GM21529 (cell line): ENCODE measurements at regions not wholly inside any gene's neighbourhood (a gene's known extent, or its start where the extent isn't known, plus 50 kb on each side); places are given as distances from the start of the nearest gene placed in this dataset.
"Not testable (repeated sequence)": the region's sequence is repeated elsewhere in the genome, so short reads cannot be mapped to it uniquely, and the experiment has no call there.

ENCODE experiments used
- ATAC-seq: cut with Tn5 transposase; IDR thresholded peaks from one replicate; pipeline ENCODE4 v1.9.1; 2021; ENCODE audit not compliant: unreplicated experiment

DNA sequence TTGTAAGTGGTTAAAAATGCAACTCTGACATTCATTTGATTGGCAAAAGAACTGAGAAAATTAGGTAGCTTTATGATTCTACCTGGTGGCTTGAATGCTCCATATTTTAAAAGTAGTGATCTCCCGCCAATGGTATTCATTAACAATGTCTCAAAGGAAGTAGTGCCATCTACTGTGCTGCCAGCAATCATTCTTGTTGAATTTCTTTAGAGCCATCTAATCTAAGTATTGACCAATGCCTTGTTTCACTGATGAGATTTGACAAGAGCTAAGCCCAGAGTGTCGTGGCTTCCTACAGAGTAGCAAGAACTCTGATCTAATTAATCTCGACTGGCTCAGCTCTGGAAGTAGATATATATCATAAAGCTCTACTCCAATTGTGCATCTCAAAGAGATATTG is 696.7 kb downstream of the C6orf118 start:
- no peak for ATAC-seq

GRCh38 chr6:164610859-164611258 is 698.5 kb downstream of the C6orf118 start:
- ATAC-seq, result not testable (repeated sequence)

- ATAC-seq, result not testable (repeated sequence)
Measured at GRCh38 chr6:164602415-164602814, 707.0 kb downstream of the C6orf118 start.

- no peak for ATAC-seq
Measured at GRCh38 chr6:164581563-164581962, 727.8 kb downstream of the C6orf118 start.

GRCh38 chr6:164579035-164579434 is 730.4 kb downstream of the C6orf118 start:
- ATAC-seq, result no peak

DNA sequence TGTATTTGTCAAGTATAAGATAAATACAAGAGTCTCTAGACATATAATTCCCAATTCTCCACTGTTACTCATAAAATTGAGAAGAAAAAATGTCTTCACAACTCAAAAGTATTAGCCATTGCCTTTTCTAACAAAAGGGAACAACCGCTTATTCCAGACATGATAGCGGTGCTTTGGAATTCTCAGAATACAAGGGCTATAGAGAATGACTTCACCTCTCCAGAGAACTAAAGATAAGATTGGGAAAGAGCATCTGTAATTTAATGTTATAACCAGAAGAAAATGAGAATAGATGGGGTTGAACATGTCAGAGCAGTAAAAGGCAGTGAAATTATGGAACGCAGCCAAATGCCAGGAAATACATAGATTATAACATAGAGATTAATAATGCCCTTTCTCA is 730.8 kb downstream of the C6orf118 start:
- no peak for ATAC-seq

DNA sequence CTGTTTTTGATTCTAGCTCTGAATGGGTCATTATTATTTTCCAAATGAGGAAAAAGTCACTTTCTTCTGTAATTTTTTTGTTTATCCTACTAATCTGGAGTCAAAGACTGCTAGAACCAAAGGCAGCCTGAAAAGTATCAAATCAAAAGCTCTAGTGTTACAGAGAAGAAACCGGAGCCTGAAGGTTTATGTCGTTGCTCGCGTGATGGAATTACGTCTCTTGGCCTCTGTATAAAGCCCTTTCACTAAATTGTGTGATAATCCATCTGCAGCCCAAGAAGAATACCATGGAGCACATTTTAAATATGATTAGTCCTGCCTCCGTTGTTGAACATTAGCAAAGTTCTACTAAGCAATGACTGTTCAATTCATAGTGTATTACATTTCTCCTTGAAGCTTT is 738.6 kb downstream of the C6orf118 start:
- no peak for ATAC-seq

GRCh38 chr6:164569509-164569908 is 739.9 kb downstream of the C6orf118 start:
- no peak for ATAC-seq

DNA sequence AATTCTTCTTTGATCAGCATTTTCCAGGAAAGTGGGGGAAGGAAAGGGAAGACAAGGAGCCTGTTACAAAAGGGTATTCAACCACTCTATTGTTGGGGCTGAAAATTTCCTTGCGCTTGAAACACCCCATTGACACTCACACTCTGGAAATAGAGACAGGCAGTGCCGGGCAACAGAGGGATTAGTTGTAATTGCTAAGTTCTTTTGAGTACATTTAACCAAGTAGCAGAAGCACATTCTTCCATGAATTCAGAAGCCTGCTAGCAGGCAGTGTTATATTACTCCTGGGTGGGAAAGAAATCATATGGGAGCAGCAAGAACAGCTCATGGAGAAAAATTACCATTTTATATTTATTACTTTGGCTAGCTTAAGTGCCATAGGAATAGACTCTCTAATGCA is 745.5 kb downstream of the C6orf118 start:
- no peak for ATAC-seq

- no peak for ATAC-seq
Measured at GRCh38 chr6:164561656-164562055, 747.7 kb downstream of the C6orf118 start.

DNA sequence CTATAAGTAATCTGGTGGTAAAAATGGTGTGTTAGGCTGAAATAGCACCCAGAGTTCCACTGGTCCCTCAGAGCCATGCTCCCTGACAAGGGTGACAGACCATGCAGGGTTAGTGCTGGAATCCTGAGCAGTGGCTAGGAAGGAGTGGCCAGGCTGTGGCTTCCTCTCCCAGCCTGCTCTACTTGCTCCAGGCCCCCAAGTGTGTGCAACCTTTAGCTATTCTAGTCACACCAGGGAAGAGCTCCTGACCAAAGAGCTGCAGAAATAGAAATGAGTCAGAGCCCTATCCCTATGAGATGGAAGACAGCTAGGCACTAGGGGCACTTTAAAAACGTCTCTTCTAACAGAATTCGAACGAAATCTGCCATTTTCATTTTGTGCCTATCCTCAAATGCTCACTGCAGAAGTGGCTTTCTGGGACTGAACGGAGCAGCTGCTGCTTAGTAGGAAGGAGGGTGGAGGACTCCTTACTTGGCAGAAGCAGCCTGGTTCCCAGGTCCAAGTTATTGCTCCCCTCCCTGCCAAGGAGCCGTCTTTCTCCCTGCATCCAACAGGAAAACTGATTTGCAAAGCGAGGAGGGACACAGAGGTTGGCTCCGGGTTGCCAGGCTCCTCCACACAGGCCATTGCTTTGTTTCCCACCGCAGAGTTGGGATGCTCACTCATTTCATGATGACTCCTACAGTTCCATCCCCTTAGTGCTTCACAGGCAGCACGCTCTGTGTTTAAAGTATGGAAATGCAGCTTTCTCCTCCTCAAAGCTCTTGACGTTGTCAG is 754.5 kb downstream of the C6orf118 start:
- no peak for ATAC-seq

DNA sequence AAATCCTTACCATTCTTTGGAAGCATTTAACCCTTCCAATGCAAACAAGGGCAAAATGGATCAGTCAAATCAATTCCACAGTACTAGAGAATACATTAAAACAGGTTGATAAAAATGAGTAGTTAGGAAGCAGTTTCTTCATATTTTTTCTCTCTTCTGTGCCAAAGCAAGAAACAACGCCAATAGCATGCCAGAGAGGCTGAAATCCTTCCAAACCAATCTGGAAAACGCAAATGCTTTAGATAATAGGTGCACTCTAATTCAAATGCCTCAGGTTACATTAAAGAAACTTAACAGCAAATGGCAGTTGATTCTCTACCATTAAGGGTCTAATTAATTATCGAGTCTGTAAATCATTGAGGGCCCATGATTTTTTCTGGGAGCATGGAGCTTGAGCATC is 755.2 kb downstream of the C6orf118 start:
- no peak for ATAC-seq

DNA sequence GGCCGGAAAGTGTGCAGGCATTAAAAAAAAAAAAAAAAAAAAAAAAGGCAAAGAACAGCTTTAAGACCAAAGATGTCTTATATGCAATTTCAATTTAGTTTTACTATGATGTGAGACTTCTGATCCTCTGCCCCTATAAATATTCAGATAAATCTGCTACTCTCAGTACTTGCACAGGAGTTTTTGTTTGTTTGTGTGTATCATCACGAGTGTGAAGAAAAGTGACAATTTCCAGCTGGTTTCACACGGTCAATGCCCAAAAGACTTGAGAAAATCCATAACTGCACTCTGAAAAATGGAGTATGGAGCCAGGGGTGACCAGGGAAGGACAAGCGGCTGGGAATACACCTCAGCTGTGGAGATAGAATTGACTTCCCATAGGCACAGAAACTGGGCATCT is 757.7 kb downstream of the C6orf118 start:
- no peak for ATAC-seq

- ATAC-seq, result no peak
Measured at GRCh38 chr6:164547076-164547475, 762.3 kb downstream of the C6orf118 start.

DNA sequence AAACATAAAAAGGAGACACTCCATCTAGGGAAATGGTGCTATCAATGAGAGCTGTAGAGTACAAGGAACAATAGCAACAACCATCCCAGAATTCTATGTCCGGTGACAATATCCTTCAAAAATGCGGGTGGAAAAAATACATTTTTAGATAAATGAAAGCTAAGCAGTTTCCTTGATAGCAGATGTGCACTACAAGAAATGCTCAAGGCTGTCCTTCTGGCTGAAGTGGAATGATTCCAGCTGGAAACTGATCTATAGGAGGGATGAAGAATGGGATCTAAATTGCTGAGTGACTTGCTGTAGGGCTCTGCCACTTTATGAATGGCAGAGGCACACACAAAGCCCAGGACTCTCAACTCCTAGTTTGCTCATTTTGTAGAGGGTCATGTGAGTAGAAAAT is 763.1 kb downstream of the C6orf118 start:
- ATAC-seq, result no peak

- ATAC-seq, result no peak
Measured at GRCh38 chr6:164534070-164534766, 775.2 kb downstream of the C6orf118 start.

- ATAC-seq, result no peak
Measured at GRCh38 chr6:164533045-164533362, 776.4 kb downstream of the C6orf118 start.

DNA sequence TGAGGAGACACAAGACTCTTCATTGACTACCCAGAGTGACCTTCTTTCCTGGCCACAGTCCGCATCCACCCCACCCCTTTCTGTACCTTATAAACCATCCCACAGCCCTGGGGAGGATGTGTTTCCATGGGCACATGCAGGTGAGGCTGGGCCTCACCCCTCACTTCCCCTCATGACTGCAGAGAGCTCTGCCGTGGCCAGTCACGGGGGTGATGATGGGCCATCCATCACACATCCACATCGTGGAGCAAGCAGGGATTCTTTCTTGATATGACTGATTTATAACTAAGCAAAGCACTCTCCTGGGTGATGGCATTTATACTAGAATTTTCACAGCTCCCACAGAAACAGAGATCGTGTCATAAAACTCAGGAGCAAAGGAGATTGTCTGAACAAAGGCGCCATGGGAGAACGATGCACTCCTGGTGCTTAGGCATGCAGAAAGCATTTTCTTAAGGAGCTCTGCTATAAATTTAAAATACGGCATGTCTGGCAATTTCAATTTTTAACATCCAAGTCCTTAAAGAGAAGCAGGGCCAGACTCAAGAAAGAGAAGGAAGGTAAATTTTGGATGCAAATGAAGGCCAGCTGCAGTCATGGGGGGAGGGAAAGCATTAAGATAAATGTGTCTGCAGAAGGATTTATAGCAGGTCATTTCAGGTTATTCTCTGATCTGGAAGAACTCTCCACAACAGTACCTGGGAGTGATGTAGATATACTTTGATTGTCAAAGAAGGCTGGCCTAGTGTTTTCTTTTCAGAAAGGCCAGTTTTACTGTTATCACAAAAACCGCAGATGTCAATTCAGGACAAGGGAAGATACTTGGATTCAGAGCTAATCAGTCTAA is 777.0 kb downstream of the C6orf118 start:
- ATAC-seq, result no peak

- ATAC-seq, result no peak
Measured at GRCh38 chr6:164531736-164532135, 777.7 kb downstream of the C6orf118 start.

- ATAC-seq, result no peak
Measured at GRCh38 chr6:164528539-164528938, 780.9 kb downstream of the C6orf118 start.

- no peak for ATAC-seq
Measured at GRCh38 chr6:164523087-164523654, 786.2 kb downstream of the C6orf118 start.
